Lung (tissue), 11 donors: ENCODE measurements at regions not wholly inside any gene's neighbourhood (a gene's known extent, or its start where the extent isn't known, plus 50 kb on each side); places are given as distances from the start of the nearest gene placed in this dataset.

Experiments used
- ATAC-seq: fragments of 200-7000 bp; cut with Tn5 transposase; one replicate; pipeline ENCODE4 v1.9.1; 2020; ENCODE audit warnings: moderate number of reproducible peaks; ENCODE audit not compliant: insufficient read depth, low FRiP score
- DNase-seq, 3 donors: peaks; one replicate each; pipeline ENCODE4 v3.0.0-alpha.2; 2013 to 2017
- H3K27ac ChIP-seq, 2 donors: one replicate each; pipeline ENCODE4 v1.5.1; 2013; ENCODE audit warnings: mild to moderate bottlenecking in 2 of 2, moderate library complexity in 2 of 2, control low read depth in 1 of 2, inconsistent platforms in 1 of 2, low read depth in 1 of 2, low read length in 1 of 2
- H3K27me3 ChIP-seq, 3 donors: one replicate each; pipeline ENCODE4 v1.5.1; 2013; ENCODE audit warnings: low read length in 2 of 3; ENCODE audit not compliant: control insufficient read depth in 3 of 3, insufficient read depth in 3 of 3
- H3K36me3 ChIP-seq, 4 donors: one replicate each; pipeline ENCODE4 v1.5.1; 2013; ENCODE audit warnings: low read length in 4 of 4, mild to moderate bottlenecking in 1 of 4, moderate library complexity in 1 of 4; ENCODE audit not compliant: control insufficient read depth in 4 of 4, insufficient read depth in 4 of 4
- H3K4me1 ChIP-seq, 5 donors: one replicate each; pipeline ENCODE4 v1.5.1; 2013; ENCODE audit warnings: low read length in 5 of 5, mild to moderate bottlenecking in 2 of 5, moderate library complexity in 1 of 5; ENCODE audit not compliant: control insufficient read depth in 5 of 5, insufficient read depth in 5 of 5
- H3K4me3 ChIP-seq: one replicate; pipeline ENCODE4 v1.5.1; 2013; ENCODE audit warnings: mild to moderate bottlenecking, control low read depth, moderate library complexity
- H3K9ac ChIP-seq, 2 donors: one replicate each; pipeline ENCODE4 v1.5.1; 2013; ENCODE audit warnings: low read length in 2 of 2, control low read depth in 1 of 2; ENCODE audit not compliant: insufficient read depth in 1 of 2
- H3K9me3 ChIP-seq, 4 donors: one replicate each; pipeline ENCODE4 v1.5.1; 2013; ENCODE audit warnings: low read length in 3 of 4, mild to moderate bottlenecking in 1 of 4, moderate library complexity in 1 of 4; ENCODE audit not compliant: control insufficient read depth in 4 of 4, insufficient read depth in 3 of 4
- WGBS, 2 donors: extraction: QIAGEN DNeasy Blood & Tissue Kit; methylation state at CpG; one replicate each; pipeline ENCODE4 v1.1.7; 2013; 5-methylcytosine and 5-hydroxymethylcytosine counted together
- TF ChIP-seq, protein P1 (sequence below): IDR thresholded peaks from 2 replicates; pipeline ENCODE4 v1.5.1; 2012; ENCODE audit warnings: mild to moderate bottlenecking; ENCODE audit errors: control extremely low read depth, extremely low read depth
- donor health status: control.
- donor health status: control.
- donor health status: Bipolar disorder and iron deficiency.
- donor health status: healthy.
- donor health status: DM: yes; HTN: yes; CAD: no.

DNA sequence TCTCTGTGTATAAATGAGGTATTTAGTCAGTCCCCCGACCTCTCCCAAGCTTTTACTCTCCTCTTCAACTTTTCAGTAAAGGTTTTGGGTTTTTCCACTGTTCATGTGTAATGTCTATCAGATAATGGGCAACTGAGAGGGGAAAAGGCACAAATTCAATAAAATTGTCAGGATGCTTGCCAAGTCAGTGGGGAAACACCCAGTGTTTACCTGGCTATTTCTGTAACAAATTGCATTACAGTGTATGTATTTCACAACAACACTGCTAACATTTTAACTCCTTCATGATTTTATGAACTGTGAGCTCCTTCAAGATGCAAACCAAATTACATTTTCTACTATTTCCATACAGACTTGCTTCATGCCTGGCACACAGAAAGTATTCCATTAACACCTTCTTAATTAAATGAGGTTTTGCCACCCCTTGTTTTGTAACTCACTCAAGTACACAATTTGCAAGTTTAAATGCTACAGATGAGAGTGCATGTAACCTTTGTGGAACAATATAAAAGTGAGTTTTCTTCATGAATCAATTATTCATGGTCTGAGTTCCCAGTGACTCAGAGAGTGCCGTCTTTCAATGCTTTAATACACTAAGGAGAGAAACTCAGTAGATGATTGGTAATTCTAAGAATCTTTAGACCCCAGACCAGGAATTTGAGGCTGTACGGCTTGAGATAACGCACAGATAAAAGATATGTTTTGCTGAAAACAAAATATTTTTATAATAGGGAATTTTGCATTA lies 149.8 kb upstream of the TLL1 start:
- DNase-seq (peak in 1 of 3 donors; percentile 14), ATAC-seq (no peak)
- Histone ChIP-seq H3K36me3 (no peaks in the 10 kb centered on the region), H3K9me3 (no peaks in the 10 kb centered on the region), H3K9ac (no peak overlapping the region), H3K4me3 (no peak overlapping the region), H3K27me3 (no peaks in the 10 kb centered on the region), H3K27ac (no peak overlapping the region), H3K4me1 (no peaks in the 10 kb centered on the region)
- TF ChIP-seq, protein P1, sequence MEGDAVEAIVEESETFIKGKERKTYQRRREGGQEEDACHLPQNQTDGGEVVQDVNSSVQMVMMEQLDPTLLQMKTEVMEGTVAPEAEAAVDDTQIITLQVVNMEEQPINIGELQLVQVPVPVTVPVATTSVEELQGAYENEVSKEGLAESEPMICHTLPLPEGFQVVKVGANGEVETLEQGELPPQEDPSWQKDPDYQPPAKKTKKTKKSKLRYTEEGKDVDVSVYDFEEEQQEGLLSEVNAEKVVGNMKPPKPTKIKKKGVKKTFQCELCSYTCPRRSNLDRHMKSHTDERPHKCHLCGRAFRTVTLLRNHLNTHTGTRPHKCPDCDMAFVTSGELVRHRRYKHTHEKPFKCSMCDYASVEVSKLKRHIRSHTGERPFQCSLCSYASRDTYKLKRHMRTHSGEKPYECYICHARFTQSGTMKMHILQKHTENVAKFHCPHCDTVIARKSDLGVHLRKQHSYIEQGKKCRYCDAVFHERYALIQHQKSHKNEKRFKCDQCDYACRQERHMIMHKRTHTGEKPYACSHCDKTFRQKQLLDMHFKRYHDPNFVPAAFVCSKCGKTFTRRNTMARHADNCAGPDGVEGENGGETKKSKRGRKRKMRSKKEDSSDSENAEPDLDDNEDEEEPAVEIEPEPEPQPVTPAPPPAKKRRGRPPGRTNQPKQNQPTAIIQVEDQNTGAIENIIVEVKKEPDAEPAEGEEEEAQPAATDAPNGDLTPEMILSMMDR, result no peak
- 72 to 94% methylated on average over 4 of the region's 4 CpGs for WGBS, 2 donors

DNA sequence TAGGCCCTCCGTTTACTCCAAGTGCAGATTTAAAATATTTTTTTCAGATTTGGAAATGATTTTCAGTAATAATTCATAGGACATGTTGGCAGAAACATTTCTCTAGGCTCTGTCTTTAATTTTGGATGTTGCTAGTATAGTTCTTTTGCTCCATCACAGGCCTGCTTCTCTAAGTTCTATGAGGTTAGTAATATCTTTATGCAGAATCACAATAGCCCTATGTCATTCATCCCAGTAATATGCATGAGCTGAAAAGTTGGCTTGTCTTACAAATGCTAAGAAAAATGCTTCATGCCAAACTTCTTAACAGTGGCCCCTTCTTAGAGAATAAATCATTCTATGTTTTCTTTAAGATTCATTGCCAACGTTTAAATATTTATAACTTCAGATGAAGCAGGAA lies 148.3 kb upstream of the TLL1 start:
- TF ChIP-seq, protein P1, result no peak
- H3K9ac ChIP-seq, result no peak overlapping the region
- no peaks in the 10 kb centered on the region for H3K4me1 ChIP-seq
- H3K27ac ChIP-seq, result no peak overlapping the region
- no peaks in the 10 kb centered on the region for H3K9me3 ChIP-seq
- H3K4me3 ChIP-seq, result no peak overlapping the region
- ATAC-seq (no peak), DNase-seq (no peak)
- 78 to 79% methylated on average over 2 of the region's 2 CpGs for WGBS, 2 donors
- no peaks in the 10 kb centered on the region for H3K36me3 ChIP-seq
- H3K27me3 ChIP-seq, result no peaks in the 10 kb centered on the region

DNA sequence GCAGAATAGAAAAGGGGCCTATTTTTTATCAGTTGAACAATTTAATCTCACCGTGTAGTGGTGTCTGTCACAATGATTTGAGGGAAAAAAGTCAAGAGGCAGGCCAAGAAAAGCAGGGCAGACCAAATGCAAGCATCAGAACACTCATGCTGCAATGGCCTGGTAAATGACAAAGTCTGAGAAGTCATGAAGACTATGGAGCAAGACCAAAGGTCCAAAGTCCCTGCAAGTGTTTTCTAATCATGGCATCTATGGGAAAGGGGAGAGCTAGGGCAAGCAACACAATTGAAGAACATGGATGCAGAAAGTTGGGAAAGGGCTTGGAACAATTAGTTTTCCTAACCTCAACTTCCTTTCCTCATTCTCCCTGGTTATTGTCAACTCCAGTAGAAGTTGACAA lies 147.7 kb upstream of the TLL1 start:
- H3K36me3 ChIP-seq, result no peaks in the 10 kb centered on the region
- H3K27ac ChIP-seq, result no peak overlapping the region
- H3K9me3 ChIP-seq, result no peaks in the 10 kb centered on the region
- no peak overlapping the region for H3K4me3 ChIP-seq
- WGBS, 2 donors, result 76 to 78% methylated on average over 1 of the region's 1 CpG
- no peak for DNase-seq
- H3K27me3 ChIP-seq, result no peaks in the 10 kb centered on the region
- TF ChIP-seq, protein P1, result no peak
- no peak overlapping the region for H3K9ac ChIP-seq
- H3K4me1 ChIP-seq, result no peaks in the 10 kb centered on the region
- no peak for ATAC-seq

DNA sequence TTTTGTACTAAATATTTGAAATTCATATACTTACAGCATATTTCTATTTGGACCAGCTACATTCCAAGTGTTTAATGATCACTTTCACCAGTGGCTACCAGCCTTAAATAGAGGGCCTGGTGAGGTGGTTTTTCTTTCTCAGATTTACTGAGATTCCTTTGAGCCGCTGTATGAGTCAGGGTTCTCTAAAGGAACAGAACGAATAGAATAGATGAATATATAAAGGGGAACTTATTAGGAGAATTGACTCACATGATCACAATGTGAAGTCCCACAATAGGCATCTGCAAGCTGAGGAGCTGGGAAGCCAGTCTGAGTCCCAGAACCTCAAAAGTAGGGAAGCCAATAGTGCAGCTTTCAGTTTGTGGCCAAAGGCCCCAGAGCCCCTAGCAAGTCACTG lies 146.2 kb upstream of the TLL1 start:
- H3K4me3 ChIP-seq, result no peak overlapping the region
- no peak overlapping the region for H3K9ac ChIP-seq
- no peaks in the 10 kb centered on the region for H3K4me1 ChIP-seq
- 93 to 96% methylated on average over 2 of the region's 2 CpGs for WGBS, 2 donors
- TF ChIP-seq, protein P1, result no peak
- no peaks in the 10 kb centered on the region for H3K27me3 ChIP-seq
- no peaks in the 10 kb centered on the region for H3K36me3 ChIP-seq
- no peak overlapping the region for H3K27ac ChIP-seq
- H3K9me3 ChIP-seq, result peaks cover 0 to 2% (median 0%) of the 10 kb centered on the region in 4 donors
- DNase-seq (no peak), ATAC-seq (no peak)
